ENCODE measurements at regions not wholly inside any gene's neighbourhood (a gene's known extent, or its start where the extent isn't known, plus 50 kb on each side); places are given as distances from the start of the nearest gene placed in this dataset.
"Not testable (repeated sequence)": the region's sequence is repeated elsewhere in the genome, so short reads cannot be mapped to it uniquely, and the experiment has no call there.

- ChIA-PET CTCF (ENCODE audit: low intra/inter-chr PET ratio) (no interaction called here), POLR2A (no interaction called here)
- Histone ChIP-seq H4K20me1 (replicated peaks; ENCODE audit: control insufficient read depth, insufficient read depth, low read length) (no peaks in the 10 kb centered on the region), H3K27ac (ENCODE audit: extremely low read depth, low read depth, low read length) (no peak overlapping the region), H3K4me3 (no peak overlapping the region), H3K4me1 (replicated peaks in 1 of 2; ENCODE audit: control insufficient read depth in 2 of 2, insufficient read depth in 2 of 2, low read length in 2 of 2) (no peaks in the 10 kb centered on the region), H2AFZ (ENCODE audit: low read depth, low read length) (no peak overlapping the region), H3K9me3 (replicated peaks; ENCODE audit: control insufficient read depth, insufficient read depth, low read depth, low read length) (no peaks in the 10 kb centered on the region), H3K4me2 (ENCODE audit: insufficient read depth, low read length) (no peak overlapping the region), H3K27me3 (ENCODE audit: control insufficient read depth in 2 of 2, insufficient read depth in 2 of 2, low read length in 2 of 2) (no peaks in the 10 kb centered on the region), H3K9ac (ENCODE audit: insufficient read depth in 1 of 2, low read depth in 2 of 2, low read length in 2 of 2) (no peak overlapping the region), H3K36me3 (ENCODE audit: control insufficient read depth, insufficient read depth, low read length) (no peaks in the 10 kb centered on the region), H3K9me1 (ENCODE audit: control insufficient read depth, insufficient read depth, low read length) (no peaks in the 10 kb centered on the region), H3K79me2 (ENCODE audit: control insufficient read depth, insufficient read depth, low read length) (no peaks in the 10 kb centered on the region)
- TF ChIP-seq ILF3 (IDR thresholded peaks at IDR 0.05; ENCODE audit: borderline replicate concordance) (no peak), HOXB6 (CRISPR knock-in tag; IDR thresholded peaks at IDR 0.05; ENCODE audit: borderline replicate concordance) (no peak), BRCA1 (IDR thresholded peaks at IDR 0.05) (no peak), BRCA1 (CRISPR knock-in tag; IDR thresholded peaks at IDR 0.05) (no peak), CEBPG (CRISPR knock-in tag; IDR thresholded peaks at IDR 0.05) (peak; percentile 73), CEBPG (tag; conservative IDR thresholded peaks at IDR 0.05 in 1 of 2, IDR thresholded peaks at IDR 0.05 in 1 of 2) (peak in 1 of 2 experiments; percentile 79; a peak in 2 of 4 replicates), NR2C1 (IDR thresholded peaks at IDR 0.05) (no peak), NR2C1 (tag; IDR thresholded peaks at IDR 0.05) (0 out of 2 replicates have a peak, but pooled peaks have one; percentile 29)
- in situ Hi-C loops (cut with MboI) (no loop called here), intact Hi-C loops (cut with micrococcal nuclease) (no loop called here)
- FAIRE-seq (no peak), DNase-seq (ENCODE audit: extremely low read depth in 1 of 4, low spot score in 3 of 4) (no peak), ATAC-seq (no peak)
- WGBS (ENCODE audit: insufficient coverage, low coverage, missing lambda C conversion rate), result 6% methylated on average over 2 of the region's 3 CpGs
- BruUV-seq (replicated peaks), result no TSS peak
Measured at GRCh38 chr13:69616396-69616795, 491.2 kb upstream of the ATXN8OS start.

- ATAC-seq; H3K4me1 ChIP-seq (replicated peaks in 1 of 2; ENCODE audit: control insufficient read depth in 2 of 2, insufficient read depth in 2 of 2, low read length in 2 of 2); H3K79me2 ChIP-seq (ENCODE audit: control insufficient read depth, insufficient read depth, low read length); H3K9me1 ChIP-seq (ENCODE audit: control insufficient read depth, insufficient read depth, low read length); H3K9ac ChIP-seq (ENCODE audit: insufficient read depth in 1 of 2, low read depth in 2 of 2, low read length in 2 of 2); in situ Hi-C loops (cut with MboI); intact Hi-C loops (cut with micrococcal nuclease); H3K27me3 ChIP-seq (ENCODE audit: control insufficient read depth in 2 of 2, insufficient read depth in 2 of 2, low read length in 2 of 2); H4K20me1 ChIP-seq (replicated peaks; ENCODE audit: control insufficient read depth, insufficient read depth, low read length); BruUV-seq (replicated peaks); H3K27ac ChIP-seq (ENCODE audit: extremely low read depth, low read depth, low read length); H3K4me3 ChIP-seq; H3K36me3 ChIP-seq (ENCODE audit: control insufficient read depth, insufficient read depth, low read length); DNase-seq (ENCODE audit: extremely low read depth in 1 of 4, low spot score in 3 of 4); H3K4me2 ChIP-seq (ENCODE audit: insufficient read depth, low read length); H3K9me3 ChIP-seq (replicated peaks; ENCODE audit: control insufficient read depth, insufficient read depth, low read depth, low read length); FAIRE-seq; POLR2A ChIA-PET; CTCF ChIA-PET (ENCODE audit: low intra/inter-chr PET ratio); H2AFZ ChIP-seq (ENCODE audit: low read depth, low read length): not testable (repeated sequence)
- WGBS (ENCODE audit: insufficient coverage, low coverage, missing lambda C conversion rate), result 21% methylated on average over 2 of the region's 8 CpGs
Measured at GRCh38 chr13:69615055-69615454, 492.6 kb upstream of the ATXN8OS start.

Measured in K562 (cell line).